ENCODE measurements at regions not wholly inside any gene's neighbourhood (a gene's known extent, or its start where the extent isn't known, plus 50 kb on each side); places are given as distances from the start of the nearest gene placed in this dataset.

DNA sequence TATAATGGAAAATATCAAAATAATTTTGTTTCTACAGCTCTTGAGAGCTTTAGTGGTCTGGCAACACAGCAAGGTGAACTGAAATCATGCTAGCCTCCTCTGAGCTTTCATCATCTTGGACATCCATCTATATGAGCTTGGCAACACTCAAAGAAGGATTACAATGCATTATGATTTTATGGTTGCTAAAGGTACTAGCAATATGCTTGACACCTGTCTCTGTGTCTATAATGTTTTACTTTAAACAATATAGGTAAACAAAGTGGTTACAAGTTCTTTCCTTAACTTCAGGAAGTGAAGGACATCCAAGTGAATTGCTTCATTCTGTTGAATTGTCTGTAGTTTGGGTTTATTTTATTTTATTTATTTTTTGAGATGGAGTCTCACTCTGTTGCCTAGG is 203.7 kb upstream of the RRP15 start:
- TF ChIP-seq, protein P1, sequence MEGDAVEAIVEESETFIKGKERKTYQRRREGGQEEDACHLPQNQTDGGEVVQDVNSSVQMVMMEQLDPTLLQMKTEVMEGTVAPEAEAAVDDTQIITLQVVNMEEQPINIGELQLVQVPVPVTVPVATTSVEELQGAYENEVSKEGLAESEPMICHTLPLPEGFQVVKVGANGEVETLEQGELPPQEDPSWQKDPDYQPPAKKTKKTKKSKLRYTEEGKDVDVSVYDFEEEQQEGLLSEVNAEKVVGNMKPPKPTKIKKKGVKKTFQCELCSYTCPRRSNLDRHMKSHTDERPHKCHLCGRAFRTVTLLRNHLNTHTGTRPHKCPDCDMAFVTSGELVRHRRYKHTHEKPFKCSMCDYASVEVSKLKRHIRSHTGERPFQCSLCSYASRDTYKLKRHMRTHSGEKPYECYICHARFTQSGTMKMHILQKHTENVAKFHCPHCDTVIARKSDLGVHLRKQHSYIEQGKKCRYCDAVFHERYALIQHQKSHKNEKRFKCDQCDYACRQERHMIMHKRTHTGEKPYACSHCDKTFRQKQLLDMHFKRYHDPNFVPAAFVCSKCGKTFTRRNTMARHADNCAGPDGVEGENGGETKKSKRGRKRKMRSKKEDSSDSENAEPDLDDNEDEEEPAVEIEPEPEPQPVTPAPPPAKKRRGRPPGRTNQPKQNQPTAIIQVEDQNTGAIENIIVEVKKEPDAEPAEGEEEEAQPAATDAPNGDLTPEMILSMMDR (IDR thresholded peaks at IDR 0.05; ENCODE audit: low read length): no peak
- TF ChIP-seq EZH2 (optimal IDR thresholded peaks at IDR 0.05; ENCODE audit: low read depth, low read length): no peak

All from MM.1S (cell line).